NB4 (cell line): ENCODE measurements at regions not wholly inside any gene's neighbourhood (a gene's known extent, or its start where the extent isn't known, plus 50 kb on each side); places are given as distances from the start of the nearest gene placed in this dataset.

Experiments used
- CTCF ChIP-seq: IDR thresholded peaks from one replicate; pipeline ENCODE4 v1.5.1; 2012; ENCODE audit warnings: low read depth, low read length
- MAX ChIP-seq: IDR thresholded peaks from 2 replicates; pipeline ENCODE4 v1.6.1; 2011; ENCODE audit warnings: low read depth, low read length
- MYC ChIP-seq: IDR thresholded peaks from 2 replicates; pipeline ENCODE4 v1.6.1; 2011; ENCODE audit warnings: low read depth, low read length
- POLR2A ChIP-seq: IDR thresholded peaks from 2 replicates; pipeline ENCODE4 v1.6.1; 2011; ENCODE audit warnings: mild to moderate bottlenecking; ENCODE audit not compliant: insufficient read length; ENCODE audit errors: extremely low read depth

DNA sequence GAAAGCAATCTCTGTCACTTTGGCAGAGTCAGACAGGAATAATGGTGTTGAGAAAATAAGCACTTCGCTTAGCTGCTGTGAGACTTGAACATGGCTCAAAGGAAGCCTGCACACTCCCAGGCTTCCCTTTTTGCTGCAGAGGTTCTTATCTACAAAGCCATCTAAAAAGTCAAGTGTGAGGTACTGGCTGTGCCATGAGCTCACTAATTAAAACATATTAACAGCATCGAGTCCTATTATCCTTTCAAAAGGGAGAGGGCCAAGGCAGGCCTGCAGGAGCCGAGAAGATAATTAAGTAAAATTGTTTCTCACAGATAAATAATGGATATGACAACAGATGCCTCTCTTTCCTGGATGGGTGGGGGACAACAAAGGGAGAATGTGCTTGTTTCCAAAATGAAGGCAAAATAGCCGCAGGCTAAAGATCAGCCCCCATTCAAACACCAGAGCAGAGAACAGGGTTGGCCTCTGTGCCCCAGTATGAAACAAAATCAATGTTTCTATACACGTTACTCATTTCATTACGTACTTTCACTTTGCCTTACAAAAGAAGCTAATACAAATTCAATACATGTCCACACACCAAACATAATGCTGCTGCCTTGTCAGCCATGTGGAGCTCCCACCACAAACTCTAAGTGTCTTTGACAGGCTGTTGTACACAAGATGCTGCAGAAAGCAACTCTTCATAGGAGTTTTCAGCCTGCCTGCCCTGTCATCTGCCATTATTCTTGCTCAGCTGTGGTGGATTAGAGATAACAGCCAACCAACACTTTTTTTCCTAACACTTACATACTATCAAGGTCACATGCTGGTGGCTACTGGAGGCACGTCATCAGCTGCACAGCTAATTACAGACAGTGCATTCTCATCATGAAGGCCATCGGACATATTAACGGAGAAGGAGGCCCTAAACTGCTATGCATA lies 55.3 kb downstream of the ELAPOR2 start:
- TF ChIP-seq CTCF (no peak), POLR2A (no peak), MAX (no peak), MYC (no peak)
